ENCODE measurements at regions not wholly inside any gene's neighbourhood (a gene's known extent, or its start where the extent isn't known, plus 50 kb on each side); places are given as distances from the start of the nearest gene placed in this dataset.

GRCh38 chr7:81349044-81349443 lies 420.8 kb downstream of the HGF start:
- Histone ChIP-seq H3K27ac (ENCODE audit: control insufficient read depth, insufficient read depth, low read length) (no peak overlapping the region), H3K4me3 (ENCODE audit: control insufficient read depth in 2 of 3, extremely low read depth in 1 of 3, insufficient read depth in 2 of 3, low read depth in 1 of 3, low read length in 3 of 3) (no peak overlapping the region), H2AFZ (ENCODE audit: control insufficient read depth, low read length) (no peak overlapping the region), H3K27me3 (ENCODE audit: control insufficient read depth, extremely low read depth, insufficient read depth, low read length) (no peaks in the 10 kb centered on the region), H3K4me2 (ENCODE audit: control insufficient read depth, extremely low read depth, insufficient read depth, low read depth, low read length) (no peak overlapping the region), H3K4me1 (ENCODE audit: control insufficient read depth, extremely low read depth, insufficient read depth, low read length) (no peaks in the 10 kb centered on the region), H3K9ac (ENCODE audit: control insufficient read depth, extremely low read depth, insufficient read depth, low read length) (no peak overlapping the region), H4K20me1 (ENCODE audit: control insufficient read depth, extremely low read depth, insufficient read depth, low read length) (no peaks in the 10 kb centered on the region), H3K36me3 (ENCODE audit: control insufficient read depth in 2 of 2, extremely low read depth in 1 of 2, insufficient read depth in 2 of 2, low read length in 2 of 2) (no peaks in the 10 kb centered on the region), H3K9me3 (ENCODE audit: control insufficient read depth, low read depth, low read length) (no peaks in the 10 kb centered on the region), H3K79me2 (ENCODE audit: control insufficient read depth, insufficient read depth, low read length) (no peaks in the 10 kb centered on the region), H3K9me1 (ENCODE audit: control insufficient read depth, extremely low read depth, insufficient read depth, low read length) (no peaks in the 10 kb centered on the region)
- dilution Hi-C loops (cut with MboI; ENCODE audit: extremely low pct_ligation_motif_present, low sequenced_read_pairs): no loop called here
- DNase-seq (ENCODE audit: low read depth, low spot score) (no peak), FAIRE-seq (no peak)
- TF ChIP-seq, protein P1, sequence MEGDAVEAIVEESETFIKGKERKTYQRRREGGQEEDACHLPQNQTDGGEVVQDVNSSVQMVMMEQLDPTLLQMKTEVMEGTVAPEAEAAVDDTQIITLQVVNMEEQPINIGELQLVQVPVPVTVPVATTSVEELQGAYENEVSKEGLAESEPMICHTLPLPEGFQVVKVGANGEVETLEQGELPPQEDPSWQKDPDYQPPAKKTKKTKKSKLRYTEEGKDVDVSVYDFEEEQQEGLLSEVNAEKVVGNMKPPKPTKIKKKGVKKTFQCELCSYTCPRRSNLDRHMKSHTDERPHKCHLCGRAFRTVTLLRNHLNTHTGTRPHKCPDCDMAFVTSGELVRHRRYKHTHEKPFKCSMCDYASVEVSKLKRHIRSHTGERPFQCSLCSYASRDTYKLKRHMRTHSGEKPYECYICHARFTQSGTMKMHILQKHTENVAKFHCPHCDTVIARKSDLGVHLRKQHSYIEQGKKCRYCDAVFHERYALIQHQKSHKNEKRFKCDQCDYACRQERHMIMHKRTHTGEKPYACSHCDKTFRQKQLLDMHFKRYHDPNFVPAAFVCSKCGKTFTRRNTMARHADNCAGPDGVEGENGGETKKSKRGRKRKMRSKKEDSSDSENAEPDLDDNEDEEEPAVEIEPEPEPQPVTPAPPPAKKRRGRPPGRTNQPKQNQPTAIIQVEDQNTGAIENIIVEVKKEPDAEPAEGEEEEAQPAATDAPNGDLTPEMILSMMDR (optimal IDR thresholded peaks at IDR 0.05 in 1 of 3, IDR thresholded peaks at IDR 0.05 in 1 of 3, conservative IDR thresholded peaks at IDR 0.05 in 1 of 3; ENCODE audit: extremely low read depth in 1 of 3, insufficient read depth in 2 of 3, low read length in 3 of 3): no peak
- TF ChIP-seq EZH2 (IDR thresholded peaks at IDR 0.05; ENCODE audit: low read length): no peak

DNA sequence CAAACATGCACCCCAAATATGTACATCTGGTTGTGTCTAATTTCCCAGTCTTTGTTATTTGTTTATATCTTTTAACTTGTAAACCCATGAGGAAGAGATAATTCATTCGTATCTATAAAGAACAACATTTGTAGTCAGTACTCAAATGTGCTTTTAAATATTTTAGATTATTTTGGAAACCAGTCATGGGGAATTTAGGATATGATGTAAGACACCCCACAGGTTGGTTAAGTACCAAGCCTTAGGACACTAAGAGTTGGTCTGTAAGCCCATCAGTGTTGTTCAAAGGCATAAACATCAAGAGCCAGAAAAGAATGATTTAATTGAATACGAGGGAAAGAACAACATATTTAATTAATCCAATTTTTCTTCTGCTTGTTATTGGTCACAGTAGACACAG lies 421.1 kb upstream of the SEMA3C start:
- H3K36me3 ChIP-seq (ENCODE audit: control insufficient read depth in 2 of 2, extremely low read depth in 1 of 2, insufficient read depth in 2 of 2, low read length in 2 of 2): no peaks in the 10 kb centered on the region
- dilution Hi-C loops (cut with MboI; ENCODE audit: extremely low pct_ligation_motif_present, low sequenced_read_pairs): no loop called here
- no peaks in the 10 kb centered on the region for H3K4me1 ChIP-seq (ENCODE audit: control insufficient read depth, extremely low read depth, insufficient read depth, low read length)
- H3K79me2 ChIP-seq (ENCODE audit: control insufficient read depth, insufficient read depth, low read length): no peaks in the 10 kb centered on the region
- H3K9me1 ChIP-seq (ENCODE audit: control insufficient read depth, extremely low read depth, insufficient read depth, low read length): no peaks in the 10 kb centered on the region
- H3K9me3 ChIP-seq (ENCODE audit: control insufficient read depth, low read depth, low read length): no peaks in the 10 kb centered on the region
- no peaks in the 10 kb centered on the region for H4K20me1 ChIP-seq (ENCODE audit: control insufficient read depth, extremely low read depth, insufficient read depth, low read length)
- H3K9ac ChIP-seq (ENCODE audit: control insufficient read depth, extremely low read depth, insufficient read depth, low read length): no peak overlapping the region
- no peak for FAIRE-seq
- H3K4me2 ChIP-seq (ENCODE audit: control insufficient read depth, extremely low read depth, insufficient read depth, low read depth, low read length): no peak overlapping the region
- no peak overlapping the region for H3K27ac ChIP-seq (ENCODE audit: control insufficient read depth, insufficient read depth, low read length)
- H2AFZ ChIP-seq (ENCODE audit: control insufficient read depth, low read length): no peak overlapping the region
- H3K27me3 ChIP-seq (ENCODE audit: control insufficient read depth, extremely low read depth, insufficient read depth, low read length): no peaks in the 10 kb centered on the region
- H3K4me3 ChIP-seq (ENCODE audit: control insufficient read depth in 2 of 3, extremely low read depth in 1 of 3, insufficient read depth in 2 of 3, low read depth in 1 of 3, low read length in 3 of 3): no peak overlapping the region
- no peak for TF ChIP-seq EZH2 (IDR thresholded peaks at IDR 0.05; ENCODE audit: low read length)
- TF ChIP-seq, protein P1 (optimal IDR thresholded peaks at IDR 0.05 in 1 of 3, IDR thresholded peaks at IDR 0.05 in 1 of 3, conservative IDR thresholded peaks at IDR 0.05 in 1 of 3; ENCODE audit: extremely low read depth in 1 of 3, insufficient read depth in 2 of 3, low read length in 3 of 3): no peak
- no peak for DNase-seq (ENCODE audit: low read depth, low spot score)
